ENCODE measurements at regions not wholly inside any gene's neighbourhood (a gene's known extent, or its start where the extent isn't known, plus 50 kb on each side); places are given as distances from the start of the nearest gene placed in this dataset.

DNA sequence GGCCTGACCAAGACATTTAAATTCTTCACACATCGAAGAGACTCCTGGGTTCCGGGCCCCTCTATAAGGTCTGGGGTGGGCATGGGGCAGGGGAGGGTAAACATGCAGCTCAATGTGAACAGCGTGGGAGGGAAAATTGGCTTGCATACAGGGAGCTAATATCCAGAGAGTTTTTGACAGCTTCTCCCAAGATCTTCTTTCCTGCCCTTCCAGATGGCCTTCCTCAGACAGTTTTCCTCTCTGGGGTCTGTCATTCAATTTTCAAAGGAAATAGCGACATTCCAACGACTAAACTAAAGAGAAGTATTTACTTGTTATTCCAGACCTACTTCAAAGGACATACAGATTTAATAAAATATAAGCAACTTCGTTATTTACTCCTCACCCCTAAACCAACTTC is 1030.6 kb downstream of the MCTP2 start:
- H4K91ac ChIP-seq (replicated peaks; ENCODE audit: insufficient read length, low read length), result no peak overlapping the region
- H3K23me2 ChIP-seq (ENCODE audit: low read depth, low read length), result no peaks in the 10 kb centered on the region
- no peak overlapping the region for H4K5ac ChIP-seq (ENCODE audit: insufficient read length, low read depth, low read length)
- H3K27me3 ChIP-seq (replicated peaks in 1 of 4; ENCODE audit: control insufficient read depth in 3 of 4, extremely low read depth in 1 of 4, insufficient read depth in 3 of 4, low read length in 3 of 4), result peaks cover 0 to under 1% (median 0%) of the 10 kb centered on the region in 4 experiments; a peak in 1 of 7 replicates
- H3K14ac ChIP-seq (ENCODE audit: insufficient read length), result no peak overlapping the region
- H3K4ac ChIP-seq (replicated peaks; ENCODE audit: insufficient read length, low read depth, low read length), result no peak overlapping the region
- no peak overlapping the region for H2AFZ ChIP-seq (ENCODE audit: low read length)
- no peak overlapping the region for H3K9ac ChIP-seq (replicated peaks in 1 of 4; ENCODE audit: extremely low read depth in 1 of 4, low read depth in 3 of 4, low read length in 3 of 4)
- no peak overlapping the region for H2BK120ac ChIP-seq (replicated peaks; ENCODE audit: low read depth, low read length)
- H3K4me2 ChIP-seq (ENCODE audit: insufficient read depth in 1 of 2, low read depth in 2 of 2, low read length in 2 of 2), result no peak overlapping the region
- H3K23ac ChIP-seq (ENCODE audit: insufficient read length), result no peak overlapping the region
- no peak overlapping the region for H3K27ac ChIP-seq (ENCODE audit: low read depth, low read length)
- no peak overlapping the region for H2BK20ac ChIP-seq (ENCODE audit: low read length)
- peaks cover 0 to 6% (median 0%) of the 10 kb centered on the region in 4 experiments; a peak in 2 of 7 replicates for H3K4me1 ChIP-seq (replicated peaks in 1 of 4; ENCODE audit: control insufficient read depth in 3 of 4, insufficient read depth in 4 of 4, low read length in 3 of 4)
- no peaks in the 10 kb centered on the region for H4K20me1 ChIP-seq (replicated peaks in 1 of 2; ENCODE audit: control insufficient read depth in 1 of 2, insufficient read depth in 2 of 2, low read length in 2 of 2)
- H4K8ac ChIP-seq (ENCODE audit: extremely low read depth, insufficient read depth, low read length), result no peak overlapping the region
- no peak overlapping the region for H2BK12ac ChIP-seq (ENCODE audit: low read depth, low read length)
- H3K9me3 ChIP-seq (ENCODE audit: insufficient read depth in 2 of 2, low read depth in 1 of 2, low read length in 1 of 2), result no peaks in the 10 kb centered on the region
- no peaks in the 10 kb centered on the region for H3K79me2 ChIP-seq (ENCODE audit: control insufficient read depth in 1 of 2, insufficient read depth in 2 of 2, low read length in 2 of 2)
- ChIA-PET POLR2A (ENCODE audit: partially characterized antibody) (no interaction called here), CTCF (ENCODE audit: partially characterized antibody) (interaction anchor here (1.2 to 5.4 kb wide), 3 partner anchors 26 to 680 kb away, joined by 4 to 29 read pairs (median 28); no protein-coding TSS in a partner anchor)
- WGBS, 2 experiments (ENCODE audit: extremely low coverage in 1 of 2, insufficient coverage in 1 of 2, insufficient read length in 1 of 2, insufficient replicate concordance in 2 of 2, low coverage in 1 of 2, low lambda C conversion rate in 2 of 2, missing lambda C conversion rate in 1 of 2), result 88% methylated on average over 6 of the region's 6 CpGs; no CpG with 5 or more reads in 1 of the 2 experiments
- DNase-seq (ENCODE audit: low read depth in 1 of 2, low spot score in 2 of 2) (no peak), FAIRE-seq (no peak)
- H2BK5ac ChIP-seq (ENCODE audit: low read depth, low read length), result no peak overlapping the region
- H3K36me3 ChIP-seq (ENCODE audit: control insufficient read depth in 2 of 4, insufficient read depth in 4 of 4, low read length in 3 of 4), result no peaks in the 10 kb centered on the region
- no peaks in the 10 kb centered on the region for H3K79me1 ChIP-seq (ENCODE audit: low read depth, low read length)
- H3K56ac ChIP-seq (replicated peaks; ENCODE audit: insufficient read length, low read depth, low read length), result no peak overlapping the region
- H2BK15ac ChIP-seq (ENCODE audit: low read length), result no peak overlapping the region
- no peak overlapping the region for H3K18ac ChIP-seq (ENCODE audit: extremely low read depth, low read length)
- H3K4me3 ChIP-seq (ENCODE audit: extremely low read depth in 1 of 4, insufficient read depth in 2 of 4, low read depth in 3 of 4, low read length in 4 of 4), result no peak overlapping the region
- no peak overlapping the region for H2AK5ac ChIP-seq (ENCODE audit: low read depth, low read length)
- TF ChIP-seq, protein P1, sequence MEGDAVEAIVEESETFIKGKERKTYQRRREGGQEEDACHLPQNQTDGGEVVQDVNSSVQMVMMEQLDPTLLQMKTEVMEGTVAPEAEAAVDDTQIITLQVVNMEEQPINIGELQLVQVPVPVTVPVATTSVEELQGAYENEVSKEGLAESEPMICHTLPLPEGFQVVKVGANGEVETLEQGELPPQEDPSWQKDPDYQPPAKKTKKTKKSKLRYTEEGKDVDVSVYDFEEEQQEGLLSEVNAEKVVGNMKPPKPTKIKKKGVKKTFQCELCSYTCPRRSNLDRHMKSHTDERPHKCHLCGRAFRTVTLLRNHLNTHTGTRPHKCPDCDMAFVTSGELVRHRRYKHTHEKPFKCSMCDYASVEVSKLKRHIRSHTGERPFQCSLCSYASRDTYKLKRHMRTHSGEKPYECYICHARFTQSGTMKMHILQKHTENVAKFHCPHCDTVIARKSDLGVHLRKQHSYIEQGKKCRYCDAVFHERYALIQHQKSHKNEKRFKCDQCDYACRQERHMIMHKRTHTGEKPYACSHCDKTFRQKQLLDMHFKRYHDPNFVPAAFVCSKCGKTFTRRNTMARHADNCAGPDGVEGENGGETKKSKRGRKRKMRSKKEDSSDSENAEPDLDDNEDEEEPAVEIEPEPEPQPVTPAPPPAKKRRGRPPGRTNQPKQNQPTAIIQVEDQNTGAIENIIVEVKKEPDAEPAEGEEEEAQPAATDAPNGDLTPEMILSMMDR (IDR thresholded peaks at IDR 0.05; ENCODE audit: control extremely low read depth in 1 of 3, insufficient read depth in 1 of 3, low read depth in 1 of 3, low read length in 3 of 3), result no peak
- TF ChIP-seq BRCA1 (IDR thresholded peaks at IDR 0.05; ENCODE audit: low read depth, low read length) (no peak), EGR1 (IDR thresholded peaks at IDR 0.05; ENCODE audit: borderline replicate concordance, low read depth, low read length) (no peak), SIX5 (IDR thresholded peaks at IDR 0.05; ENCODE audit: low read depth, low read length) (no peak), BCL11A (IDR thresholded peaks at IDR 0.05; ENCODE audit: low read depth in 2 of 2, low read length in 2 of 2) (no peak), NANOG (IDR thresholded peaks at IDR 0.05; ENCODE audit: insufficient read depth, low read depth, low read length, poor library complexity, severe bottlenecking) (no peak), POLR2AphosphoS5 (IDR thresholded peaks at IDR 0.05; ENCODE audit: low read depth, low read length) (no peak), SP2 (IDR thresholded peaks at IDR 0.05; ENCODE audit: low read length) (no peak), POU5F1 (IDR thresholded peaks at IDR 0.05; ENCODE audit: low read depth, low read length) (no peak), EP300 (IDR thresholded peaks at IDR 0.05; ENCODE audit: borderline replicate concordance in 1 of 2, low read depth in 2 of 2, low read length in 2 of 2) (no peak), HDAC2 (IDR thresholded peaks at IDR 0.05; ENCODE audit: borderline replicate concordance in 1 of 2, low read depth in 2 of 2, low read length in 2 of 2) (no peak)

All from H1 (cell line).